ENCODE measurements at regions not wholly inside any gene's neighbourhood (a gene's known extent, or its start where the extent isn't known, plus 50 kb on each side); places are given as distances from the start of the nearest gene placed in this dataset.

DNA sequence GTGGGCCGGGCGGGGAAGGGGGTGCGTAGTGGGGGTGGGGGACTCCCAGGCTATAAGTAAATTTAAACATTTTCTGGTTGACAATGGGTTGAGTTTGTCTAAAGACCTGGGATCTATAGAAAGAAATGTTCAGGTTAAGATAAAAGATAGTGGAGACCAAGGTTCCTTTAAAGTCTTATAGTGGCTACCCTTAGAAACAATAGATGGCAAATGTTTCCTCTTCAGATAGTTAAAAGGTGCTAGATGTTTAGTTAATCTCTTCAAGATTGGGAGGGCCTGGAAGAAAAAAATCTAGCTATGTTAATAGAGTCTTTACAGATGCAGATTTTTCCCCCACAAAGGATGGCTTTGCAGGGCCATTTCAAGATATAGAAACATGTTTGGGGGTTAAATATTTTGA lies 446.4 kb upstream of the FKBP1C start:
- no peak overlapping the region for H3K27ac ChIP-seq (ENCODE audit: low read depth, low read length, poor library complexity, severe bottlenecking)
- ChIA-PET CTCF (no interaction called here), POLR2A (ENCODE audit: low non-redundant PET) (no interaction called here)
- no peaks in the 10 kb centered on the region for H3K36me3 ChIP-seq (ENCODE audit: insufficient read depth, low read length, poor library complexity, severe bottlenecking)
- TF ChIP-seq EZH2 (IDR thresholded peaks at IDR 0.05; ENCODE audit: borderline replicate concordance, low read depth, low read length, poor library complexity, severe bottlenecking): no peak
- TF ChIP-seq, protein P1, sequence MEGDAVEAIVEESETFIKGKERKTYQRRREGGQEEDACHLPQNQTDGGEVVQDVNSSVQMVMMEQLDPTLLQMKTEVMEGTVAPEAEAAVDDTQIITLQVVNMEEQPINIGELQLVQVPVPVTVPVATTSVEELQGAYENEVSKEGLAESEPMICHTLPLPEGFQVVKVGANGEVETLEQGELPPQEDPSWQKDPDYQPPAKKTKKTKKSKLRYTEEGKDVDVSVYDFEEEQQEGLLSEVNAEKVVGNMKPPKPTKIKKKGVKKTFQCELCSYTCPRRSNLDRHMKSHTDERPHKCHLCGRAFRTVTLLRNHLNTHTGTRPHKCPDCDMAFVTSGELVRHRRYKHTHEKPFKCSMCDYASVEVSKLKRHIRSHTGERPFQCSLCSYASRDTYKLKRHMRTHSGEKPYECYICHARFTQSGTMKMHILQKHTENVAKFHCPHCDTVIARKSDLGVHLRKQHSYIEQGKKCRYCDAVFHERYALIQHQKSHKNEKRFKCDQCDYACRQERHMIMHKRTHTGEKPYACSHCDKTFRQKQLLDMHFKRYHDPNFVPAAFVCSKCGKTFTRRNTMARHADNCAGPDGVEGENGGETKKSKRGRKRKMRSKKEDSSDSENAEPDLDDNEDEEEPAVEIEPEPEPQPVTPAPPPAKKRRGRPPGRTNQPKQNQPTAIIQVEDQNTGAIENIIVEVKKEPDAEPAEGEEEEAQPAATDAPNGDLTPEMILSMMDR (conservative IDR thresholded peaks at IDR 0.05; ENCODE audit: low read depth, low read length): no peak
- no peaks in the 10 kb centered on the region for H3K27me3 ChIP-seq (replicated peaks; ENCODE audit: insufficient read depth, low read depth, low read length, poor library complexity)
- no peak overlapping the region for H3K4me3 ChIP-seq (ENCODE audit: low read depth, low read length, poor library complexity, severe bottlenecking)
- DNase-seq (ENCODE audit: low spot score): no peak
- intact Hi-C loops (cut with micrococcal nuclease; ENCODE audit: unreplicated experiment): no loop called here
- peaks cover 14% of the 10 kb centered on the region for H3K9me3 ChIP-seq (ENCODE audit: low read depth, low read length, poor library complexity, severe bottlenecking)
- no peaks in the 10 kb centered on the region for H3K4me1 ChIP-seq (ENCODE audit: insufficient read depth, low read length, poor library complexity, severe bottlenecking)
- no TSS peak for BruUV-seq (replicated peaks)

DNA sequence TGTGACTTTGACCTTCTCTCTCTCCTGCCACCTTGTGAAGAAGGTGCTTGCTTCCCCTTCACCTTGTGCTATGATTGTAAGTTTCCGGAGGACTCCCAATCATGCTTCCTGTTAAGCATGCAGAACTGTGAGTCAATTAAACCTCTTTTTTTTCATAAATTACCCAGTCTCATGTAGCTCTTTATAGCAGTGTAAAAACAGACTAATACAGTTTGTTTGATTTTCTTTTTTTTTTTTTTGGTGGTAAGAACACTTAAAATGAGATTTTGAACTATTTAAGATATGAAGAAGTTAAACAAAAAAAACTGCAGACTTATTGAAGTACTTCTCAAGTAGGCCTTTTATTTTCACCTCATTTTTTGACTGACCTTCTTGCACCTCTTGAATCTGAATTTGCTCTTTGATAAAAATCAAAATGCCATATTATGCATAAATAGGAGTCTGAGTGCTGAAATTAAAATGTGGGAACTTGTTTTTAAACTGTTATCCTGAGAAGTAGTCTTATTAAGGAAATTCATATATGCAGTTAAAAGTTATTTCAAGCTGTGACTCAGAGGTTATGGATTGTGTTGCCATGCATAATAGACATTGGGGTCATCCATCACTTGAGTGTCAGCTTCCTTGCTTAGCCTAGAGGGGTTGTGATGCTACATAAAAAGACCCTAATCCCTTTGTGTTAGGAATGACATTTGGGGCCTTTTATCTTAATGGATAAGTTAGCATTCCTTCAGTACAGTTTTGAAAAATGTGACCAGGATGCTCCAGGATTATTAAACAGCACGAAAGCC lies 447.9 kb upstream of the FKBP1C start:
- ChIA-PET POLR2A (ENCODE audit: low non-redundant PET) (no interaction called here), CTCF (no interaction called here)
- peaks cover 15% of the 10 kb centered on the region for H3K9me3 ChIP-seq (ENCODE audit: low read depth, low read length, poor library complexity, severe bottlenecking)
- DNase-seq (ENCODE audit: low spot score): no peak
- TF ChIP-seq EZH2 (IDR thresholded peaks at IDR 0.05; ENCODE audit: borderline replicate concordance, low read depth, low read length, poor library complexity, severe bottlenecking): no peak
- TF ChIP-seq, protein P1 (conservative IDR thresholded peaks at IDR 0.05; ENCODE audit: low read depth, low read length): no peak
- H3K27ac ChIP-seq (ENCODE audit: low read depth, low read length, poor library complexity, severe bottlenecking): no peak overlapping the region
- BruUV-seq (replicated peaks): no TSS peak
- intact Hi-C loops (cut with micrococcal nuclease; ENCODE audit: unreplicated experiment): no loop called here
- no peaks in the 10 kb centered on the region for H3K27me3 ChIP-seq (replicated peaks; ENCODE audit: insufficient read depth, low read depth, low read length, poor library complexity)
- H3K4me1 ChIP-seq (ENCODE audit: insufficient read depth, low read length, poor library complexity, severe bottlenecking): no peaks in the 10 kb centered on the region
- no peaks in the 10 kb centered on the region for H3K36me3 ChIP-seq (ENCODE audit: insufficient read depth, low read length, poor library complexity, severe bottlenecking)
- no peak overlapping the region for H3K4me3 ChIP-seq (ENCODE audit: low read depth, low read length, poor library complexity, severe bottlenecking)

DNA sequence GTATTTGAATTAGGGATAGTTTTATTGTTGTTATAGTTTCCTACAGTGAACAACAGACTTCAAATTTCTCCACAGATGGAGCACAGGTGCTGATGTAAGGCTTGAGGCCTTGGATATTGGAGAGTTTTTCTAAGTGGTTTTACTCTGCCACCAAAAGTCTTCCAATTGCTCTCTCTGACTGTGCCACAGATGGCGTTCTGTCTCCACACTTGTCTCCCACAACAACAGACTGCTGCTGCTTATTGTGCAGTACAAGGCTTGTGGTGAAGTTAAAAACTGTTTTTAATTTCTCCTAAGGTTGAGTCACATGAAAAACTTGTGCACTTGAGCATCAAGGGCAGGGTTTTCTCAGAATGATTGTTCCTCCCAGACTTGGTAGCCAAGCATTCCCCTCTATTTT lies 460.9 kb upstream of the KHDRBS2 start:
- BruUV-seq (replicated peaks): no TSS peak
- CTCF ChIA-PET: no interaction called here

More for the DNA sequence above, 460.9 kb upstream of the KHDRBS2 start:
- Histone ChIP-seq H3K4me3 (ENCODE audit: low read depth, low read length, poor library complexity, severe bottlenecking) (no peak overlapping the region), H3K4me1 (ENCODE audit: insufficient read depth, low read length, poor library complexity, severe bottlenecking) (no peaks in the 10 kb centered on the region), H3K27me3 (replicated peaks; ENCODE audit: insufficient read depth, low read depth, low read length, poor library complexity) (no peaks in the 10 kb centered on the region), H3K9me3 (ENCODE audit: low read depth, low read length, poor library complexity, severe bottlenecking) (peaks cover 14% of the 10 kb centered on the region), H3K27ac (ENCODE audit: low read depth, low read length, poor library complexity, severe bottlenecking) (no peak overlapping the region), H3K36me3 (ENCODE audit: insufficient read depth, low read length, poor library complexity, severe bottlenecking) (no peaks in the 10 kb centered on the region)
- POLR2A ChIA-PET (ENCODE audit: low non-redundant PET): no interaction called here
- TF ChIP-seq, protein P1 (conservative IDR thresholded peaks at IDR 0.05; ENCODE audit: low read depth, low read length): no peak
- TF ChIP-seq EZH2 (IDR thresholded peaks at IDR 0.05; ENCODE audit: borderline replicate concordance, low read depth, low read length, poor library complexity, severe bottlenecking): no peak
- no peak for DNase-seq (ENCODE audit: low spot score)
- intact Hi-C loops (cut with micrococcal nuclease; ENCODE audit: unreplicated experiment): no loop called here

Measured in A673 (cell line).